ENCODE measurements at regions not wholly inside any gene's neighbourhood (a gene's known extent, or its start where the extent isn't known, plus 50 kb on each side); places are given as distances from the start of the nearest gene placed in this dataset.

GRCh38 chr19:31821346-31821745, 472.1 kb upstream of the TSHZ3 start:
- no CpG with 5 or more reads among the region's 2 CpGs for WGBS, 2 experiments (ENCODE audit: extremely low coverage in 2 of 2, insufficient read length in 1 of 2)
- Histone ChIP-seq H3K56ac (ENCODE audit: extremely low read depth, insufficient read depth, low read length) (no peak overlapping the region), H4K91ac (ENCODE audit: insufficient read depth, low read depth, low read length) (no peak overlapping the region), H2BK5ac (ENCODE audit: low read depth, low read length, poor library complexity, severe bottlenecking) (no peak overlapping the region), H3K9ac (ENCODE audit: low read depth, low read length) (no peak overlapping the region), H3K9me1 (ENCODE audit: insufficient read depth, low read length) (no peaks in the 10 kb centered on the region), H3K14ac (replicated peaks; ENCODE audit: low read depth, low read length) (no peak overlapping the region), H4K20me1 (ENCODE audit: insufficient read depth, low read length) (no peaks in the 10 kb centered on the region), H3K9me3 (ENCODE audit: control insufficient read depth, insufficient read depth, low read length) (peaks cover 10% of the 10 kb centered on the region; the same call in 1 of the 2 replicates), H3K23ac (ENCODE audit: low read depth, low read length) (no peak overlapping the region), H3K36me3 (ENCODE audit: control insufficient read depth, insufficient read depth, low read length) (no peaks in the 10 kb centered on the region), H3K27me3 (ENCODE audit: control insufficient read depth, insufficient read depth, low read length) (no peaks in the 10 kb centered on the region), H2AK9ac (replicated peaks; ENCODE audit: low read depth, low read length, poor library complexity) (no peak overlapping the region), H3K4ac (ENCODE audit: low read depth, low read length) (no peak overlapping the region), H2BK20ac (ENCODE audit: low read depth, low read length) (no peak overlapping the region), H2AFZ (replicated peaks; ENCODE audit: low read length, poor library complexity) (no peak overlapping the region), H3K4me1 (ENCODE audit: control insufficient read depth, insufficient read depth, low read length) (no peaks in the 10 kb centered on the region), H3K4me3 (ENCODE audit: insufficient read depth, low read depth, low read length) (no peak overlapping the region), H2BK15ac (ENCODE audit: low read depth, low read length) (no peak overlapping the region), H3K79me1 (ENCODE audit: low read depth in 1 of 2, low read length in 2 of 2) (no peaks in the 10 kb centered on the region), H3K4me2 (ENCODE audit: low read depth, low read length) (no peak overlapping the region), H4K8ac (ENCODE audit: low read depth in 2 of 2, low read length in 2 of 2) (no peak overlapping the region), H4K5ac (ENCODE audit: low read depth, low read length) (no peak overlapping the region), H3K27ac (ENCODE audit: insufficient read depth, low read length) (no peak overlapping the region), H3K18ac (ENCODE audit: low read depth, low read length) (no peak overlapping the region), H2AK5ac (ENCODE audit: low read depth, low read length) (no peak overlapping the region), H2BK120ac (ENCODE audit: low read depth, low read length) (no peak overlapping the region)
- dilution Hi-C loops (cut with HindIII; ENCODE audit: low sequenced_read_pairs, unreplicated experiment) (no loop called here), intact Hi-C loops (cut with micrococcal nuclease) (no loop called here), in situ Hi-C loops (cut with MboI; ENCODE audit: low sequenced_read_pairs) (no loop called here)
- TF ChIP-seq ELK1 (IDR thresholded peaks at IDR 0.05; ENCODE audit: borderline replicate concordance, low read depth, low read length) (no peak), RAD21 (IDR thresholded peaks at IDR 0.05; ENCODE audit: low read length) (no peak), MXI1 (IDR thresholded peaks at IDR 0.05; ENCODE audit: borderline replicate concordance, low read depth, low read length) (no peak), SMC3 (IDR thresholded peaks at IDR 0.05; ENCODE audit: low read depth, low read length) (no peak), CHD1 (IDR thresholded peaks at IDR 0.05; ENCODE audit: low read depth, low read length) (no peak), RCOR1 (IDR thresholded peaks at IDR 0.05; ENCODE audit: insufficient replicate concordance, low read length) (no peak), NFE2L2 (IDR thresholded peaks at IDR 0.05; ENCODE audit: low read depth, low read length) (no peak), USF2 (IDR thresholded peaks at IDR 0.05; ENCODE audit: low read depth, low read length) (no peak), CTCF (conservative IDR thresholded peaks at IDR 0.05; ENCODE audit: low read depth, low read length) (no peak)
- ChIA-PET POLR2A (ENCODE audit: unreplicated experiment) (no interaction called here), CTCF (no interaction called here)
- DNase-seq = no peak
- no TSS peak for BruUV-seq (replicated peaks)
- no peak for ATAC-seq (ENCODE audit: low read depth)

Measured in IMR-90 (cell line).